GM12878 (cell line): ENCODE measurements at regions not wholly inside any gene's neighbourhood (a gene's known extent, or its start where the extent isn't known, plus 50 kb on each side); places are given as distances from the start of the nearest gene placed in this dataset.
A peak's percentile ranks its signal among the peaks of the same experiment; 100 is the strongest.

Experiments used
- FOS ChIP-seq: IDR thresholded peaks from 3 replicates; pipeline ENCODE4 v1.6.1; 2011; ENCODE audit warnings: borderline replicate concordance; ENCODE audit not compliant: insufficient read length; ENCODE audit errors: extremely low read depth
- HCFC1 ChIP-seq: fragments of 150-350 bp; IDR thresholded peaks from 2 replicates; pipeline ENCODE4 v1.6.1; 2014; ENCODE audit warnings: low read length
- IKZF1 ChIP-seq: fragments of 450-650 bp; conservative IDR thresholded peaks from 2 replicates; pipeline ENCODE4 v1.6.1; 2017; ENCODE audit warnings: antibody characterized with exemption, mild to moderate bottlenecking
- NFIC ChIP-seq: IDR thresholded peaks from 2 replicates; pipeline ENCODE4 v1.6.1; 2012; ENCODE audit warnings: low read depth, mild to moderate bottlenecking, inconsistent platforms, low read length, moderate library complexity
- RUNX3 ChIP-seq: IDR thresholded peaks from 2 replicates; pipeline ENCODE4 v1.6.1; 2012; ENCODE audit warnings: low read length, inconsistent platforms
- SPI1 ChIP-seq: IDR thresholded peaks from 2 replicates; pipeline ENCODE4 v1.6.1; 2011; ENCODE audit warnings: low read depth, mild to moderate bottlenecking, low read length, moderate library complexity, borderline replicate concordance; ENCODE audit not compliant: insufficient read depth
- TF ChIP-seq, protein P1 (sequence below): fragments of 450-650 bp; IDR thresholded peaks from 2 replicates; pipeline ENCODE4 v1.6.1; 2017; ENCODE audit warnings: mild to moderate bottlenecking, moderate library complexity
- TF ChIP-seq, protein P2 (sequence below): IDR thresholded peaks from 2 replicates; pipeline ENCODE4 v1.6.1; 2011; ENCODE audit warnings: mild to moderate bottlenecking, low read depth, low read length, moderate library complexity; ENCODE audit not compliant: insufficient replicate concordance

DNA sequence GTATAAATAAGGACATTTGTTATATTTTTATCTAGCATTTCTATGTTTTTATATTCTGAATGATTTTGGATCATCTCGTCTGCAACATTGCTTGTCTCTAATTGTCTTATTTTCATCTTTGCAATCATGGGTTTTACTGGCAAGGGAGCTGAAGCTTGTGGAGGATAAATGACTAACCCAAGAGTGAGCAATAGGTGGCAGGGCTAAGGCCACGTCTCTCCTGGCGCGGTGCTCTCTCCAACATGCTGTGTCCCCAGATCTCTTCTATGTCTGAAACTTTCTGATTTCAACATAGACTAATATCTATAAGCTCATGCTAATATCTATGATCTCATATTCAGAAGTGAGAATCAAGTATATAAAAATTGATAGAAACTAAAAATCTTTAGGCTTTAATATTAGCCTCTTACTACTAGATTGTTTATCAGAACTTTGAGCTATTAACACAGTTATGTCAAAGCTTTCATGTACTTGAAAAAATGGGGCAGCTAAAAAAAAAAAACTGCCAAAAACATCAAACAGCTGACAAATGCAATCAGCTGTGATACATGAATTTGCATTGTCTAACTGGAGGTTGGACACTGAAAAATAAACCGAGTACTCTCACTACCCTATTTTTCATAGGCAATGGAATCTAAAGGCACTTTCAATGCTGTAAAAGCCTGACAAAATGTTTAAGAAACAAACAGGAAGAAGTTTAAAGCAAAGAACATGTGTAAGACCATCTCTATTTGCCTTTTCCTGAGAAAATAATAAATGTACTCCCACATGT is 169.2 kb downstream of the TMA16 start (continued):
- no peak for TF ChIP-seq FOS
- peak; percentile 64; the same call in 1 of the 2 replicates for TF ChIP-seq NFIC
- TF ChIP-seq, protein P1, sequence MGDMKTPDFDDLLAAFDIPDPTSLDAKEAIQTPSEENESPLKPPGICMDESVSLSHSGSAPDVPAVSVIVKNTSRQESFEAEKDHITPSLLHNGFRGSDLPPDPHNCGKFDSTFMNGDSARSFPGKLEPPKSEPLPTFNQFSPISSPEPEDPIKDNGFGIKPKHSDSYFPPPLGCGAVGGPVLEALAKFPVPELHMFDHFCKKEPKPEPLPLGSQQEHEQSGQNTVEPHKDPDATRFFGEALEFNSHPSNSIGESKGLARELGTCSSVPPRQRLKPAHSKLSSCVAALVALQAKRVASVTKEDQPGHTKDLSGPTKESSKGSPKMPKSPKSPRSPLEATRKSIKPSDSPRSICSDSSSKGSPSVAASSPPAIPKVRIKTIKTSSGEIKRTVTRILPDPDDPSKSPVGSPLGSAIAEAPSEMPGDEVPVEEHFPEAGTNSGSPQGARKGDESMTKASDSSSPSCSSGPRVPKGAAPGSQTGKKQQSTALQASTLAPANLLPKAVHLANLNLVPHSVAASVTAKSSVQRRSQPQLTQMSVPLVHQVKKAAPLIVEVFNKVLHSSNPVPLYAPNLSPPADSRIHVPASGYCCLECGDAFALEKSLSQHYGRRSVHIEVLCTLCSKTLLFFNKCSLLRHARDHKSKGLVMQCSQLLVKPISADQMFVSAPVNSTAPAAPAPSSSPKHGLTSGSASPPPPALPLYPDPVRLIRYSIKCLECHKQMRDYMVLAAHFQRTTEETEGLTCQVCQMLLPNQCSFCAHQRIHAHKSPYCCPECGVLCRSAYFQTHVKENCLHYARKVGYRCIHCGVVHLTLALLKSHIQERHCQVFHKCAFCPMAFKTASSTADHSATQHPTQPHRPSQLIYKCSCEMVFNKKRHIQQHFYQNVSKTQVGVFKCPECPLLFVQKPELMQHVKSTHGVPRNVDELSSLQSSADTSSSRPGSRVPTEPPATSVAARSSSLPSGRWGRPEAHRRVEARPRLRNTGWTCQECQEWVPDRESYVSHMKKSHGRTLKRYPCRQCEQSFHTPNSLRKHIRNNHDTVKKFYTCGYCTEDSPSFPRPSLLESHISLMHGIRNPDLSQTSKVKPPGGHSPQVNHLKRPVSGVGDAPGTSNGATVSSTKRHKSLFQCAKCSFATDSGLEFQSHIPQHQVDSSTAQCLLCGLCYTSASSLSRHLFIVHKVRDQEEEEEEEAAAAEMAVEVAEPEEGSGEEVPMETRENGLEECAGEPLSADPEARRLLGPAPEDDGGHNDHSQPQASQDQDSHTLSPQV: 0 out of 2 replicates have a peak, but pooled peaks have one; percentile 33
- no peak for TF ChIP-seq HCFC1
- 0 out of 2 replicates have a peak, but pooled peaks have one; percentile 14 for TF ChIP-seq RUNX3
- TF ChIP-seq SPI1: peak; percentile 81
- peak; percentile 29; the same call in 1 of the 2 replicates for TF ChIP-seq IKZF1
- TF ChIP-seq, protein P2, sequence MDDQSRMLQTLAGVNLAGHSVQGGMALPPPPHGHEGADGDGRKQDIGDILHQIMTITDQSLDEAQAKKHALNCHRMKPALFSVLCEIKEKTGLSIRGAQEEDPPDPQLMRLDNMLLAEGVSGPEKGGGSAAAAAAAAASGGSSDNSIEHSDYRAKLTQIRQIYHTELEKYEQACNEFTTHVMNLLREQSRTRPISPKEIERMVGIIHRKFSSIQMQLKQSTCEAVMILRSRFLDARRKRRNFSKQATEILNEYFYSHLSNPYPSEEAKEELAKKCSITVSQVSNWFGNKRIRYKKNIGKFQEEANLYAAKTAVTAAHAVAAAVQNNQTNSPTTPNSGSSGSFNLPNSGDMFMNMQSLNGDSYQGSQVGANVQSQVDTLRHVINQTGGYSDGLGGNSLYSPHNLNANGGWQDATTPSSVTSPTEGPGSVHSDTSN: peak; percentile 74
